PC-9 (cell line): ENCODE measurements at regions not wholly inside any gene's neighbourhood (a gene's known extent, or its start where the extent isn't known, plus 50 kb on each side); places are given as distances from the start of the nearest gene placed in this dataset.

Experiments used
- BruUV-seq: library from RNA; stranded (reverse); fragments of 400-500 nt; replicated peaks from 2 replicates; lab custom pipeline; 2021; lab: Mats Ljungman, UMichigan
- CTCF ChIA-PET: fragments of 300-600 bp; sonication (Branson Sonifier 250); formaldehyde crosslinking; loops from one replicate; lab custom pipeline; 2022; ENCODE audit warnings: antibody characterized with exemption; lab: Charles Lee
- POLR2A ChIA-PET: fragments of 300-600 bp; sonication (Branson Sonifier 250); formaldehyde crosslinking; loops from one replicate; lab custom pipeline; 2022; ENCODE audit warnings: antibody characterized with exemption; ENCODE audit not compliant: unreplicated experiment; lab: Charles Lee
- DNase-seq, 2 experiments: peaks; one replicate each; pipeline versions ENCODE4 v3.0.0 to v3.0.0-alpha.2; 2015 to 2022; ENCODE audit warnings: mixed read lengths in 1 of 2
- H2AFZ ChIP-seq: fragments of 200-600 bp; sonication (generic); 2 replicates; pipeline ENCODE4 v1.8.1; 2017; ENCODE audit warnings: antibody characterized with exemption
- H3F3A ChIP-seq: fragments of 200-600 bp; sonication (generic); 2 replicates; pipeline ENCODE4 v1.8.1; 2017; ENCODE audit warnings: antibody characterized with exemption, mild to moderate bottlenecking, low read depth; ENCODE audit not compliant: insufficient read depth
- H3K27ac ChIP-seq: fragments of 200-600 bp; sonication (generic); 2 replicates; pipeline ENCODE4 v1.6.1; 2016; ENCODE audit warnings: mixed run types
- H3K27me3 ChIP-seq: fragments of 200-600 bp; sonication (generic); 2 replicates; pipeline ENCODE4 v1.6.1; 2016; ENCODE audit warnings: low read depth, mixed run types; ENCODE audit not compliant: insufficient read depth
- H3K36me3 ChIP-seq: fragments of 200-600 bp; sonication (generic); 2 replicates; pipeline ENCODE4 v1.6.1; 2016; ENCODE audit warnings: low read depth, mixed run types
- H3K4me1 ChIP-seq: fragments of 200-600 bp; sonication (generic); replicated peaks from 2 replicates; pipeline ENCODE4 v1.6.1; 2016; ENCODE audit warnings: mixed run types; ENCODE audit not compliant: insufficient read depth
- H3K4me2 ChIP-seq: fragments of 200-600 bp; sonication (generic); 2 replicates; pipeline ENCODE4 v1.6.1; 2017; ENCODE audit warnings: mixed run types
- H3K4me3 ChIP-seq: fragments of 200-600 bp; sonication (generic); 2 replicates; pipeline ENCODE4 v1.6.1; 2016; ENCODE audit warnings: mixed run types
- H3K79me2 ChIP-seq: fragments of 200-600 bp; sonication (generic); 2 replicates; pipeline ENCODE4 v1.6.1; 2017; ENCODE audit warnings: low read depth, mixed run types
- H3K9me2 ChIP-seq: fragments of 200-600 bp; sonication (generic); 2 replicates; pipeline ENCODE4 v1.8.1; 2017; ENCODE audit warnings: mild to moderate bottlenecking; ENCODE audit not compliant: insufficient read depth
- H3K9me3 ChIP-seq: fragments of 200-600 bp; sonication (generic); 2 replicates; pipeline ENCODE4 v1.8.1; 2016; ENCODE audit warnings: low read depth; ENCODE audit not compliant: insufficient read depth
- H4K20me1 ChIP-seq: fragments of 200-600 bp; sonication (generic); 2 replicates; pipeline ENCODE4 v1.8.1; 2017; ENCODE audit not compliant: insufficient read depth
- CTCF ChIP-seq: fragments of 200-600 bp; sonication (generic); conservative IDR thresholded peaks from 2 replicates; pipeline ENCODE4 v1.6.1; 2017; ENCODE audit warnings: mixed run types, antibody characterized with exemption, mild to moderate bottlenecking, moderate library complexity
- EZH2 ChIP-seq: fragments of 200-600 bp; sonication (generic); IDR thresholded peaks from 2 replicates; pipeline ENCODE4 v1.8.0; 2017; ENCODE audit warnings: antibody characterized with exemption, low read depth
- intact Hi-C: fragments of 100-400 bp; cut with micrococcal nuclease; formaldehyde crosslinking; loops from one replicate; pipeline ENCODE4 v1.10.0; 2022; ENCODE audit not compliant: unreplicated experiment

DNA sequence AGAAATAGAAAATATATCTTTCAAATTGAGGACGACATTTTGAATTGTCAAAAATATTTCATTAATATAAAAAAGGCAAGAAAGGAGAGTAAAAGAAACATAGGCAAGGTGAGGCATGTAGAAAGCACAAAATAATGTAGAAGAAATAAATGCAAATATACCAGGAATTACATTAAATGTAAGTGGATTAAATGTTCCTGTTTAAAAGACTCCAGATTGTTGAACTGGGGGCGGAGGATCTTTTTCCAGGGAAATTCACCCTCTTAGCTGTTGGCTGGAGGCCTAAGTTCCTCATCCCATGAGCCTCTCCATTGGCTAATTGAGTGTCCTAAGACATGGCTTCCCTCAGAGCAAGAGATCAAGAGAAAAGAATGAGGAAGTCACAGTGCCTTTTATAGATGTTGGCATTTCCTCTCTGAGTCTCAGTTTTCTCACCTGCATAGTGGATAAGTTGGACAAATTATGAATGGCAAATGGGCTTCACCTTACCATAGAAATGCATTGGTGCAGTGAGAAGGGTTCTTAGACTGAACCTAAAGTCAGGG is 147.4 kb upstream of the SMAD3 start:
- Histone ChIP-seq H4K20me1 (no peaks in the 10 kb centered on the region), H3F3A (no peaks in the 10 kb centered on the region), H3K79me2 (no peaks in the 10 kb centered on the region), H3K9me2 (no peaks in the 10 kb centered on the region), H3K9me3 (peaks cover 4% of the 10 kb centered on the region), H3K4me3 (no peak overlapping the region), H3K27me3 (no peaks in the 10 kb centered on the region), H3K4me1 (no peaks in the 10 kb centered on the region), H3K36me3 (no peaks in the 10 kb centered on the region), H3K4me2 (no peak overlapping the region), H3K27ac (no peak overlapping the region), H2AFZ (no peak overlapping the region)
- CTCF ChIA-PET: no interaction called here
- no TSS peak for BruUV-seq
- TF ChIP-seq CTCF (no peak), EZH2 (no peak)
- DNase-seq: no peak
- POLR2A ChIA-PET: no interaction called here
- intact Hi-C loops: no loop called here

DNA sequence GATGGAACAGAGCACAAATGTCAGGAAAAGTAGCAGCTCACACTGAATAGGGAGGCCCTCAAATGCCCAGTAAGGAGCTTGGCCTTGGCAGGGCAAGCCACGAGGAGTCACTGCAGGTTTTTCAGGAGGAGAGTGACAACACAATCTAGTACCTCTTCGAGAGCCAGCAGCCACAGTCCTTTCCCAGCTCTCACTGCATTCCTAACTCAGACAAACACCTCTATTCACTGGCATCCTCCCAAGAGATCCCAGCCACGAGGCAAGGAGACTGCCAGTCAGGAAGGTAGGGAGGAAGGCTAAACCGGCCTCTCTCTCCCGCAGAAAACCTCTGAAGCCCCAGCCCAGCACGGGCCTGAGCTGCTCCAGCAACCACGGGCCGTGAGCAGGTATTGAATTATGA is 146.0 kb upstream of the SMAD3 start:
- H3K4me3 ChIP-seq: no peak overlapping the region
- H3K79me2 ChIP-seq: no peaks in the 10 kb centered on the region
- H3K9me2 ChIP-seq: no peaks in the 10 kb centered on the region
- H3K9me3 ChIP-seq: peaks cover 4% of the 10 kb centered on the region
- H3K36me3 ChIP-seq: no peaks in the 10 kb centered on the region
- no peaks in the 10 kb centered on the region for H3F3A ChIP-seq
- BruUV-seq: no TSS peak
- no peak for TF ChIP-seq EZH2
- no peak for TF ChIP-seq CTCF
- no peak overlapping the region for H2AFZ ChIP-seq
- H3K4me2 ChIP-seq: no peak overlapping the region
- DNase-seq: no peak
- H4K20me1 ChIP-seq: no peaks in the 10 kb centered on the region
- CTCF ChIA-PET: interaction anchor here (1.7 kb wide), 1 partner anchor 12 kb away, joined by 8 read pairs; no protein-coding TSS in a partner anchor
- no peaks in the 10 kb centered on the region for H3K27me3 ChIP-seq
- intact Hi-C loops: no loop called here
- no peaks in the 10 kb centered on the region for H3K4me1 ChIP-seq
- POLR2A ChIA-PET: interaction anchor here (0.6 kb wide), 1 partner anchor 35 kb away, joined by 3 read pairs; no protein-coding TSS in a partner anchor
- H3K27ac ChIP-seq: no peak overlapping the region

DNA sequence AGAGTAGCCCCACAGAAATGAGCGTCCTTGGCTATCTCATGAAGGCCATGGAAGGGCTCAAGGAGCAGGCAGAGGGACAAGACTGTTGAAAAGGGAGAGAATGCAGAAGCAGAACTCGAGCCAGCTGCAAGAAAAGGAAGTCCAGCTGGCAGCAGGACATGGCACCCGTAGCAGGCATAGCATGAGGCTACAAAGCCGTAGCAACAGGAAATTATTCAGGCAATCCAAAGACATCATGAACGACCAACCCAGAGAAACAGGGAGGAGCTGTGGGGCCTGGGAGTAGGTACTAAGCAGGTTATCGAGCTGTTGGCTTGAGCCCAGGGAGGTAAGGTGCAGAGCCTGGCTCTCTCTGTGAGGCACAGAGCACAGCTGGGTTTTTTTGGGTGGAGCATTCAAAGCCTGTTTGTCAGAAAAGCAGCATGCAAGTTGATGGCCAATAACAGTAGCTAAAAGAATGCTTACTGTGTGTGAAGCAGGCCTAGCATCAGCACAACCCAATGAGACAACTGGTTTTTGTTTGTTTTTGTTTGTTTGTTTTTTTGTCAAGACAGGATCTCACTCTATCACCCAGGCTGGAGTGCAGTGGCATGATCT is 144.0 kb upstream of the SMAD3 start:
- CTCF ChIA-PET: interaction anchor here (0.6 kb wide), 1 partner anchor 256 kb away, joined by 3 read pairs; no protein-coding TSS in a partner anchor

More for the DNA sequence above, 144.0 kb upstream of the SMAD3 start:
- no peak overlapping the region for H2AFZ ChIP-seq
- peaks cover 2% of the 10 kb centered on the region for H3K9me3 ChIP-seq
- no peaks in the 10 kb centered on the region for H3K79me2 ChIP-seq
- no peaks in the 10 kb centered on the region for H3K27me3 ChIP-seq
- intact Hi-C loops: no loop called here
- no peak overlapping the region for H3K27ac ChIP-seq
- H3K4me2 ChIP-seq: no peak overlapping the region
- no peak for TF ChIP-seq CTCF
- TF ChIP-seq EZH2: no peak
- H3K9me2 ChIP-seq: no peaks in the 10 kb centered on the region
- no peaks in the 10 kb centered on the region for H3K36me3 ChIP-seq
- no peaks in the 10 kb centered on the region for H4K20me1 ChIP-seq
- no peaks in the 10 kb centered on the region for H3K4me1 ChIP-seq
- H3K4me3 ChIP-seq: no peak overlapping the region
- no peaks in the 10 kb centered on the region for H3F3A ChIP-seq
- BruUV-seq: no TSS peak
- POLR2A ChIA-PET: no interaction called here
- no peak for DNase-seq
